Activated CD4-positive, alpha-beta T cell treated with anti-CD3 and anti-CD28 coated beads, Interleukin-2, amount 10 ng/mL, durations not matched to agents 24 days and 14 days (primary cell): ENCODE measurements at regions not wholly inside any gene's neighbourhood (a gene's known extent, or its start where the extent isn't known, plus 50 kb on each side); places are given as distances from the start of the nearest gene placed in this dataset.

Experiments
- DNase-seq: peaks from one replicate; pipeline ENCODE4 v3.0.0; 2022
- H3K27ac Mint-ChIP-seq: one replicate; pipeline ENCODE4 v1.8.0; 2022; ENCODE audit warnings: mild to moderate bottlenecking, mixed read lengths
- H3K27me3 Mint-ChIP-seq: one replicate; pipeline ENCODE4 v1.8.0; 2022; ENCODE audit warnings: mixed read lengths
- H3K36me3 Mint-ChIP-seq: one replicate; pipeline ENCODE4 v1.8.0; 2022; ENCODE audit warnings: low read depth, mild to moderate bottlenecking, mixed read lengths
- H3K4me1 Mint-ChIP-seq: one replicate; pipeline ENCODE4 v1.8.0; 2021; ENCODE audit warnings: mixed read lengths
- H3K4me3 Mint-ChIP-seq: one replicate; pipeline ENCODE4 v1.8.0; 2022; ENCODE audit warnings: mild to moderate bottlenecking, moderate library complexity, mixed read lengths
- H3K9me3 Mint-ChIP-seq: one replicate; pipeline ENCODE4 v1.8.0; 2021; ENCODE audit warnings: mixed read lengths
- intact Hi-C: fragments of 100-400 bp; cut with micrococcal nuclease; formaldehyde crosslinking; loops from one replicate; pipeline ENCODE4 v1.15.1; 2023

DNA sequence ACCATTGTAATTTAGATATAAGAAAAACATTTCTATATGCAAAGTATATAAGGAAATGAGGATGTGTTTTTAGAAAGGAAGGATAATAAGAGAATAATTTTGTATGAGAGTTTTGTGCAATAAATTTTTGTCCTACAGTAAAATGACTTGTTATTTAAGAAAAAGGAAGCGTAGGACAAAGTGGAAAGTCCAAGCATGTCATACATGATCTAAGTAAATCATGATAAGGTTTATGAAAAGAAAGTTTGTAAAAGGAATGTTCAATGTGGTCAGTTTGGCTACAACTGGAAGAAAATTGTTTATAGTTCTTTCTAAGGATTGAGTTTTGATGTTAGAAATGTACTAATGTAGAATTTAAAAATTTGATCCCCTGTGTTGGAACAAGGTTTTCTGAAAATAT, 222.3 kb downstream of the KATNAL1 start:
- Mint-ChIP-seq H3K27me3 (peaks cover 22% of the 10 kb centered on the region), H3K27ac (no peak overlapping the region), H3K4me3 (no peak overlapping the region), H3K9me3 (no peaks in the 10 kb centered on the region), H3K4me1 (no peaks in the 10 kb centered on the region), H3K36me3 (no peaks in the 10 kb centered on the region)
- intact Hi-C loops = no loop called here
- DNase-seq = no peak

DNA sequence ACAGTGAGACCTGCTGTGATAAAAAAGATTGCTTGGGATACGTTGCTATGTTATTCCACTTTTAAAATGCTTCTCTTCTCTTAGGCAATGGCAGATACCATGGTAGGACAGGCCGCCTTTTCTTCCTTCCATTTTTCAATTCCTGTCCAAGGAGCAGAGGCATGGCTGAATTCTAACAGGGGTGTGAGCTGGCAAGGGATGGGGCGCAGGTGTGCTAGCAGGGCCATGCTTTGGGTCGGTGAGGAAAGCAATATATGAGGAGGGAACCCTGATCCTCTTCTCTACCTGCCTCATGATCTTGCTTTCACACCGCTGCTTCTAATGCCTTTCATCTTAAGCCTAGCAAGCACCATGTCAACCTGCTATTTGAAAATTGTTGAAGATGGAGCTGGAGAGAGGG, 225.0 kb downstream of the KATNAL1 start:
- intact Hi-C loops = no loop called here
- DNase-seq = no peak
- Mint-ChIP-seq H3K27me3 (peaks cover 22% of the 10 kb centered on the region), H3K4me3 (no peak overlapping the region), H3K36me3 (no peaks in the 10 kb centered on the region), H3K9me3 (no peaks in the 10 kb centered on the region), H3K4me1 (no peaks in the 10 kb centered on the region), H3K27ac (no peak overlapping the region)

DNA sequence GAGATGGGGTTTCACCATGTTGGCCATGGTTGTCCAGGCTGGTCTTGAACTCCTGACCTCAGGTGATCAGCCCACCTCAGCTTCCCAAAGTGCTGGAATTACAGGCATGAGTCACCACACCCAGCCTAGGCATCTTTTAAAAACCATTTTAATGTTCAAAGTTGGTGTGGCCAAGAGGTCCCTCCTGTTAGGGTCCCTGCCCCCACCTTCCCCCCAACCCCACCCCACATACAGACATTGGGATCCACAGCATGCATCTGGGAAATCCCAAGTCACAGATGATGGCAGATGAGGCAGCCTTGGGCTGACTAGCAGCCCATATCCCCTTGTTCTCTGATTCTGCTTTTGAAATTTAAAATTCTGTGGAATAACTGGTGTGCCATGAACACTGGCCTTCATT, 226.0 kb downstream of the KATNAL1 start:
- H3K36me3 Mint-ChIP-seq = no peaks in the 10 kb centered on the region
- peaks cover 21% of the 10 kb centered on the region for H3K27me3 Mint-ChIP-seq
- DNase-seq = no peak
- no peak overlapping the region for H3K27ac Mint-ChIP-seq
- intact Hi-C loops = no loop called here
- H3K9me3 Mint-ChIP-seq = no peaks in the 10 kb centered on the region
- H3K4me1 Mint-ChIP-seq = no peaks in the 10 kb centered on the region
- no peak overlapping the region for H3K4me3 Mint-ChIP-seq

DNA sequence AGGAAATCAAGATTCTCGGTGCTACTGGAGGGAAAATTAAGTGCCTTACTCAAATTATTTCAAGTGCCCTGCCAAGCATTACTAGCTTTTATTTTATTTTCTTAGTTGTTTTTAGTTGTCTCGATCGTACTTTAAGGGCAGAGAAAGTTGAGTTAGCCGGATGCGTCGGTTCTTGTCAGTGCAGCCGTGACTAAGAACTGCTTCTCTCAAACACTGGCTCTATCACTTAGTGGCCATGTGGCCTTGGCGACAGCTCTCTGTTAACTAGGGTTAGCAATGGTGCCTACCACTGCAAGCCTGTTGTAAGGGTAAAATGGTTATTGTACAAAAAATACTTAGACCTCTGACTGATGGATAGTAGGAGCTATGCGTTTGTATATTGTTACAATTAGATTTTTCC, 227.8 kb downstream of the KATNAL1 start:
- no peaks in the 10 kb centered on the region for H3K4me1 Mint-ChIP-seq
- no peaks in the 10 kb centered on the region for H3K9me3 Mint-ChIP-seq
- H3K27me3 Mint-ChIP-seq = peaks cover 15% of the 10 kb centered on the region
- DNase-seq = no peak
- intact Hi-C loops = no loop called here
- H3K4me3 Mint-ChIP-seq = no peak overlapping the region
- no peaks in the 10 kb centered on the region for H3K36me3 Mint-ChIP-seq
- no peak overlapping the region for H3K27ac Mint-ChIP-seq

DNA sequence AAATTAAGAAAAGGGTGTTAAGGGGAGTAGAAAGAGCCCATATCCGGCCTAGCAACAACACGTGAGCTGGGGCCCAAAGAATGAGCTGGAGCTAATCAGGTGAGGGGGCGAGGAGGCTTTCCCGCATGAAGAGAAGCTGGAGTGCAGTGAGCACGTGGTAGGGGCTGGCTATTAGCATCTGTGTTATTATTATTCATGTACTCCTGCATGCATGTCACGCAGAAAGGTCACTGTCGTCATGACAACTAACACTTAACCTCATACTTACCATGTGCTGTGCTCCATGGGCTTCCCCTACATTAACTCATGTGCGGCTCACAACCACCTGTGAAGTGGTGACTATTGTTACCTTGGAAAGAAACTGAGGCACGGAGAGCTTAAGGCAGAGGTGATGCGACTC, 227.6 kb upstream of the UBL3 start:
- Mint-ChIP-seq H3K4me3 (no peak overlapping the region), H3K36me3 (no peaks in the 10 kb centered on the region), H3K4me1 (no peaks in the 10 kb centered on the region), H3K9me3 (no peaks in the 10 kb centered on the region), H3K27me3 (peaks cover 4% of the 10 kb centered on the region), H3K27ac (no peak overlapping the region)
- DNase-seq = no peak
- intact Hi-C loops = no loop called here

DNA sequence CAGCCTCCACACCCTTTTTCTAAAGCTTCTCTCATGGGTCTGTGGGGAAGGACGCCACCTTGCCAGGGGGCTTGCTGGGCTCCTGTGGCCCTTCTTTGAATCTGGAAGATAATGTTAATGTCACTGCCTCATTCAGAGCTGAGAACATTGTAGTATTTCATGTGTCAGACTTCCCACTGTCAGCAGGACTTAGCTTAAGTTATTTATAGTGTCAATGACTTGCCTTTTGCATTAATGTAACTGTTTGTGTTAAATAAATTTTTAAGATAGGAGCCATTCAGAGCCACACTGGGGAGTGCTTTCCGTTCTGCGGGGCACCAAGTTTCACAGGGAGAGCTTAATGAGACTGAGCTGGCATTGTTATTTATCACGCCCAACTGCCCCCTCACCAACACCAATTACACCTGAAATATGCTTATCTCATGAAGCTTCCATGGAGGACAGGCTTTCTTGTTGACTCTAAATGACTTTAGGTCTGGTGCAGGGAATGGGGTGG, 226.9 kb upstream of the UBL3 start:
- H3K36me3 Mint-ChIP-seq = no peaks in the 10 kb centered on the region

DNA sequence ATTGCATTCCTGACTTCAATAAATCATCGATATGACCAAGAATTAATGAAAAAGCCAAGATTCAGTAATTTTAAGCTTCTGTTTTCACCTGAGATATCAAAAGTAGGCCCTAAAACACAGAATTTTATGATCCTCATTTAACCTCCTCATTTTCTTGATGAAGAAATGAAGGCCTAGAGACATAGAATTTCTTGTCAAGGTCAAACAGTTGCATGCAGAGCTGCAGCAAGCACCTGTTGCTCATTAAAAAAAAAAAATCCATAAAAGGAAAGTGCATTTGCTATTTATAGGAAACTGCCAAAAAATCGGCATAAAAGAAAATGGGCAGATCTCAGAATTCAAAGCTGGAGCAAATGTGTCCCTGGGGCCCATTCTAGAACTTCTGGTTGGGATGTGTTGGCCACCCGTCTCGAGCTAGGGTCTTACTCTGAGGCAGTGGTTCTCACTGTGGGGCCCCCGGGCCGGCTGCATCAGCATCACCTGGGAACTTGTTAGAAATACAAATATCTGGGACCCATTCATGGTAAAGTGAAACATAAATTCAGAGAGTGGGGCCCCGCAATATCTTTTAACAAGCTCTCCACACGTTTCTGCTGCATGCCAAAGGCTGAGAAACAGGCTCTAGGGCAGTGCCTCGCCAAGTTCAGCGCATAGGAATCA, 224.7 kb upstream of the UBL3 start:
- Mint-ChIP-seq H3K4me3 (no peak overlapping the region), H3K36me3 (no peaks in the 10 kb centered on the region), H3K27me3 (peaks cover 3% of the 10 kb centered on the region), H3K9me3 (no peaks in the 10 kb centered on the region), H3K27ac (no peak overlapping the region), H3K4me1 (no peaks in the 10 kb centered on the region)
- intact Hi-C loops = no loop called here
- no peak for DNase-seq

More for the DNA sequence above, 226.9 kb upstream of the UBL3 start:
- Mint-ChIP-seq H3K27me3 (peaks cover under 1% of the 10 kb centered on the region), H3K4me1 (no peaks in the 10 kb centered on the region), H3K27ac (no peak overlapping the region), H3K9me3 (no peaks in the 10 kb centered on the region), H3K4me3 (no peak overlapping the region)
- intact Hi-C loops = no loop called here
- no peak for DNase-seq

DNA sequence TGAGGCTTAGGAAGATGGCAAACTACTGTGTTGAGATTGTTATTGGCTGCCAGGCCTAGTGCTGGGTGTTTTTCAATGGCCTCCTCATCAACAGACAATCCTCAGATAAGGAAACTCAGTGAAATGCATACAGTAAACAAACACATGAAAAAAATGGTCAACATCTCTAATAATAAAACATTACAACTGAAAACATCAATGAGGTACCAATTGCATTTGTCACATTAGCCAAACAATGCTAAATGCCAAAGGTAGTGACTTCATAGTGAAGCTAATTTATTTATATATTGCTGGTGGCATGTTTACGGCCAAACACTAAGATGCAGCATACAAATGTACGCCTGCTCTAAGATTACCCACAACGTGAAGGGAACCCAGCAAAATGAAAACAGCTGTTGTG, 224.0 kb upstream of the UBL3 start:
- DNase-seq = no peak
- H3K4me1 Mint-ChIP-seq = no peaks in the 10 kb centered on the region
- no peak overlapping the region for H3K27ac Mint-ChIP-seq
- peaks cover 3% of the 10 kb centered on the region for H3K27me3 Mint-ChIP-seq
- intact Hi-C loops = no loop called here
- H3K9me3 Mint-ChIP-seq = no peaks in the 10 kb centered on the region
- no peak overlapping the region for H3K4me3 Mint-ChIP-seq
- no peaks in the 10 kb centered on the region for H3K36me3 Mint-ChIP-seq

DNA sequence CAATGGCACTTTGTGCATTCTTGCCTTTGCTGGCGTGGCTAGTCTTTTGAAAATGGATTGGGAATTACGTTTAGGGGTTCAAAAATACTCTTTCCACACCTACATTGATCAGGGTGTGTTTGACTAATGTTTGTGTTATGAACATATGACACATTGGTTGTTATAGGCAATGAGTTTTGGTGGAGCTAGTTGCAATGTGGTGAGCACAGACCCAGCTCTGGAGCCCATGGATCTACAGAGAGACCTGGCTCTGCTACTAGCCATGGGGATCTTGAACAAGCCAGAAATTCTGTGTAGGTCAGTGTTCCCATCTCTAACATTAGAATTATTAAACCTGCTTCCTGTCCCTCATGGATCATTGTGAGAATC, 222.4 kb upstream of the UBL3 start:
- H3K4me3 Mint-ChIP-seq = no peak overlapping the region
- H3K4me1 Mint-ChIP-seq = no peaks in the 10 kb centered on the region
- no peak for DNase-seq
- H3K27ac Mint-ChIP-seq = no peak overlapping the region
- intact Hi-C loops = no loop called here
- H3K9me3 Mint-ChIP-seq = no peaks in the 10 kb centered on the region
- H3K27me3 Mint-ChIP-seq = peaks cover 3% of the 10 kb centered on the region
- H3K36me3 Mint-ChIP-seq = no peaks in the 10 kb centered on the region

DNA sequence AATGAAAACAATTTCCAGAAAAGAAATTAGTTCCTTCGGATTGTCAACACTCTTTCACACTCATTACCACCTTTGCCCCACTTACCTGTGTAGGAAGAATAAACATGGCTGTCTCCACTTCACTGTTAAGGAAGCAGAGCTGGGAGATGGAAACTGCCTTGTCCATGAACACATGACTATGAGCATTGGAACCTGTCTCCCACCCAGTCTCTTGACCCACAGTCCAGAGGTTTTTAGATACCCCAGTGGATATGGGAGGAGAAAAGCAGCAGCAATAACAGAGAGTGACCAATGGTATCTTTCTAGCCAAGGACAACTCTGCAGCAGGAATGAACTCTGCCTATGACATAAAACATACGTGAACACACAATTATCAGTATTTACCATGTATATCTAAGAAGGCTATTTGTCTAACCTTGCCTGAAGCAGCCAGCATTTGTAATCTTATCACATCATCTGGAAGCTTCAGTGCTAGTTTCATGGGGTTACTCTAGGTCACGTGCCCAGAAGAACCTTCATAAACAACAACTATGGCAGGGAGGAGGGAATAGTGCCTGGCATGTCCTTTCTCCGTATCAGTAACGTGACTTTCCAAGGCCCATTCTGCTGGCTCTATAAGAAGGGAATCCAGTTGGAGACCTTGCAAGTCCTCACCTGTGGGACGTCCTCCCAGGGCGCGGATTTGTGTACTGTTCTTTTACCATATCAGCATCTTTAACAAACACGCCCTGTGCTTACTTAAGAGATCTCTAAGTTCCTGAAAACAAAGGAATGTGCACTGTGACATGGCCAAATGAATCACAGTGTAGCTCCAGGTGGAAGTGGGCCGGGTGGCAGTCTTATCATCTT, 221.8 kb upstream of the UBL3 start:
- Mint-ChIP-seq H3K27ac (no peak overlapping the region), H3K27me3 (peaks cover 3% of the 10 kb centered on the region), H3K36me3 (no peaks in the 10 kb centered on the region), H3K4me1 (no peaks in the 10 kb centered on the region), H3K4me3 (no peak overlapping the region), H3K9me3 (no peaks in the 10 kb centered on the region)
- intact Hi-C loops = no loop called here
- no peak for DNase-seq

DNA sequence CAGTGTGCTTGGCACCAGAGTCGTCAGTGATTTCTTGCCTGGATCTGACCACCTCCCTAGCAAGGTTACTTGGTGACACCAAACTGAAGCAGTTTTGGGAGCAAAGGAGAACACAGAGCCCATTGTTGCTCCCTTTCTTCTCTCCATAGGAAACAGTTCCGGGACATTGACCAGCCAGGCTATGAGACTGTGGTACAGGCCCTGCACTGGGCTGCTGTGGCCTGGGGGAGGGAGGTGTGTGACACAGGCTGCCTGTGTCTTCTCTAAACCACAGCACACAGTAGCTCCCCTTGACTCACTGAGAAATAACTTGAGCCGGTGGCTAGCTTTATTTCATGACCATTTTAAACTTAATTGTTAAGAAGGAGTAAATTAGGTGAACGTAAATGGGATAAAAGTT, 214.8 kb upstream of the UBL3 start:
- Mint-ChIP-seq H3K27me3 (peaks cover 10% of the 10 kb centered on the region), H3K4me3 (no peak overlapping the region), H3K4me1 (no peaks in the 10 kb centered on the region), H3K9me3 (peaks cover 2% of the 10 kb centered on the region), H3K27ac (no peak overlapping the region), H3K36me3 (no peaks in the 10 kb centered on the region)
- no peak for DNase-seq
- intact Hi-C loops = no loop called here

DNA sequence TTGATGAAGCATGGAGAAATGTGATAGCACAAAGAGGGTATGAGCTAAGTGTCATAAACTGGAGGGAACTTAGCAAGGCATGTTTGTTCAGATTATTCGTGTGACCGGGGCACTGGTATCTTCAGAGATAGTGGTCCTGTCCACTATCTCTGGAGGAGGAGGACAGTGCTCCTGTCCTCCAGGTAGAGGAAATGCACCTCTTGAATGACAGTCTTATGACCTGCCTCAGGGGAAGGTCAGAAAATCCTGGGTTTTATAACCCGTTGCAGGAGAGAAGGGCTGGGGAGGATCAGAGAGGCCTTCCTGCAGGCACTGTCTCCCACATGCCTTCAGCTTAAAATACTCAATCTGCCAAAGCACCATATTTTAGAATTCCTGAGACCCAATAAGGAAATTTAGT, 213.5 kb upstream of the UBL3 start:
- Mint-ChIP-seq H3K36me3 (no peaks in the 10 kb centered on the region), H3K4me1 (no peaks in the 10 kb centered on the region), H3K27ac (no peak overlapping the region), H3K27me3 (peaks cover 15% of the 10 kb centered on the region), H3K9me3 (peaks cover 12% of the 10 kb centered on the region), H3K4me3 (no peak overlapping the region)
- intact Hi-C loops = no loop called here
- DNase-seq = no peak

DNA sequence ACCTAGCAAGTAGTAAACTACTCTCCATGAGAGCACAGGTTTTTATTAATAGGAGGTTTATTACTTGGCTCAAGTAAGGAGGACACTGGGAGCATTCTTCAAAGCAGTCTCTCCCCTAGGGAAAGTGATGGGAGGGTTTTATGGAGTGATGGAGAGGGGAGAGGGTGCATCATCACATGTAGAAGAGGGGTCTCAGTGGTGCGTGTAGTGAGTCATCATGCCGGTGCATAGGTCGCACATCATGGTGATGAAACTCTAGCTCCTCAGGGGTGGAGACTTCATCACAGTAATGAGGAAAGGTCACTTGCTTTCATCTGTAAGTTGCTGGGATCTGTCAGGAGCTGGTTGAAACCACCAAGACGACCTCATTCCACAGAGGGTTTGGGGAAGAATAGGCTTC, 210.8 kb upstream of the UBL3 start:
- H3K36me3 Mint-ChIP-seq = no peaks in the 10 kb centered on the region
- no peaks in the 10 kb centered on the region for H3K4me1 Mint-ChIP-seq
- intact Hi-C loops = no loop called here
- no peak overlapping the region for H3K4me3 Mint-ChIP-seq
- DNase-seq = no peak
- H3K9me3 Mint-ChIP-seq = peaks cover 14% of the 10 kb centered on the region
- H3K27me3 Mint-ChIP-seq = peaks cover 20% of the 10 kb centered on the region
- H3K27ac Mint-ChIP-seq = no peak overlapping the region

DNA sequence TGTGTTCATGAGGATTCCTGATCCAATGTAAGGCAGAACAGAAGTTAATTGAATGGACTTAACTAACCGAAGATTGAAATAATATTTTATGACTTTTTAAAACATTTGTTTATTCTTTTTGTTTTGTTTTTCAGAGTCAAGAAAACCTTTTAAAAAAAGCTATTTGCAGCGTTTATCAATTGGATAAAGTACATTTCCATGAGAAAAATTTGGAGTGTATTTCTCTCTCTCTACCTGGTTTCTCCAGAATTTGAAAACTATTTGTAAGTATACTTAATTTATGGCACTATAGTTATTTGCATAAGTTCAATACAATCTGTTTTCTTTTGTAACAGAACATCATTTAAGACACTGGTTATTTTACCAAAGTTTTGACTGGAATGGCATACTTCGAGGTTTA, 208.0 kb upstream of the UBL3 start:
- peaks cover 14% of the 10 kb centered on the region for H3K9me3 Mint-ChIP-seq
- H3K4me1 Mint-ChIP-seq = no peaks in the 10 kb centered on the region
- H3K27ac Mint-ChIP-seq = no peak overlapping the region
- H3K27me3 Mint-ChIP-seq = peaks cover 20% of the 10 kb centered on the region
- H3K36me3 Mint-ChIP-seq = no peaks in the 10 kb centered on the region
- no peak overlapping the region for H3K4me3 Mint-ChIP-seq
- DNase-seq = no peak
- intact Hi-C loops = no loop called here
